Retinal pigment epithelial cell (primary cell): ENCODE measurements at regions not wholly inside any gene's neighbourhood (a gene's known extent, or its start where the extent isn't known, plus 50 kb on each side); places are given as distances from the start of the nearest gene placed in this dataset.
"Not testable (repeated sequence)": the region's sequence is repeated elsewhere in the genome, so short reads cannot be mapped to it uniquely, and the experiment has no call there.

ENCODE experiments used
- DNase-seq: peaks from one replicate; pipeline ENCODE4 v3.0.0-alpha.2; 2010; ENCODE audit warnings: low read depth
- H3K4me3 ChIP-seq: 2 replicates; pipeline ENCODE4 v1.5.1; 2011; ENCODE audit warnings: mild to moderate bottlenecking, low read length, control low read depth, moderate library complexity
- TF ChIP-seq, protein P1 (sequence below): conservative IDR thresholded peaks from 2 replicates; pipeline ENCODE4 v1.5.1; 2011; ENCODE audit warnings: low read depth, low read length, control low read depth, inconsistent platforms

DNA sequence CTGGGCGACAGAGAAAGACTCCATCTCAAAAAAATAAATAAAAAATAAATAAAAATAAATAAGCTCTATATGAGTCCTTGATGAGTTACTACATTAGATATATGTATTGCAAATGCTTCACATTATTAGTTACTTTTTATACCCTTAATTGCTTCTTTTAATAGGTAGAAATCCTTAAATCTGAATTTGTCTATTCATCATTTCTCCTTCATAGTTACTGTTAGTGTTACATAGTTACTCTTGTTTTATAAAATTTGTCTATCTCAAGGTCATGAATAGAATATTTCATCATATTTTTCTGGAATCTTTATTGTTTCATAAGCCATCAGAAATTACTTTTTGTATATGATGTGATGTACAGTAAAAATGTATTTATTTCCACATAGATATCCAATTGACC is 1624.8 kb upstream of the FLRT2 start:
- DNase-seq = no peak
- H3K4me3 ChIP-seq = no peak overlapping the region
- TF ChIP-seq, protein P1, sequence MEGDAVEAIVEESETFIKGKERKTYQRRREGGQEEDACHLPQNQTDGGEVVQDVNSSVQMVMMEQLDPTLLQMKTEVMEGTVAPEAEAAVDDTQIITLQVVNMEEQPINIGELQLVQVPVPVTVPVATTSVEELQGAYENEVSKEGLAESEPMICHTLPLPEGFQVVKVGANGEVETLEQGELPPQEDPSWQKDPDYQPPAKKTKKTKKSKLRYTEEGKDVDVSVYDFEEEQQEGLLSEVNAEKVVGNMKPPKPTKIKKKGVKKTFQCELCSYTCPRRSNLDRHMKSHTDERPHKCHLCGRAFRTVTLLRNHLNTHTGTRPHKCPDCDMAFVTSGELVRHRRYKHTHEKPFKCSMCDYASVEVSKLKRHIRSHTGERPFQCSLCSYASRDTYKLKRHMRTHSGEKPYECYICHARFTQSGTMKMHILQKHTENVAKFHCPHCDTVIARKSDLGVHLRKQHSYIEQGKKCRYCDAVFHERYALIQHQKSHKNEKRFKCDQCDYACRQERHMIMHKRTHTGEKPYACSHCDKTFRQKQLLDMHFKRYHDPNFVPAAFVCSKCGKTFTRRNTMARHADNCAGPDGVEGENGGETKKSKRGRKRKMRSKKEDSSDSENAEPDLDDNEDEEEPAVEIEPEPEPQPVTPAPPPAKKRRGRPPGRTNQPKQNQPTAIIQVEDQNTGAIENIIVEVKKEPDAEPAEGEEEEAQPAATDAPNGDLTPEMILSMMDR = no peak

DNA sequence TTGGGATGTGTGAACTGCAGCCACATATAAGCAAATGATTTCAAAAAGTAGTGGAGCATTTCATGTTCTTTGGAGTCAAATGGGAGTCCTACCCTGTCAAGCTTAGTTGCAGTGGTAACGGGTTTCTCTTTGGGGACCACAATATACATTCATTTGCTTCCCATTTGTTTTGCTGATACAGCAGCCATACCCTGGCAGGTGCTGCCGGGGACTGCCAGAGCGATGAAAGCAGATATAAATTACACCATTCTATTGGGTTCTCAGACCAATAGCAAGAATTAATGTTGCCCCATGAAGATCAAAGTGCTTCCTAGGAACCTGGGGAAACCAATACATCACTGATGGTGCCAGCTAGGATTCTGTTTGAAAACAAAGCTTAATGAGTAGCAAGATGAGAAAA is 1621.5 kb upstream of the FLRT2 start:
- TF ChIP-seq, protein P1 = no peak
- no peak for DNase-seq
- H3K4me3 ChIP-seq = no peak overlapping the region

DNA sequence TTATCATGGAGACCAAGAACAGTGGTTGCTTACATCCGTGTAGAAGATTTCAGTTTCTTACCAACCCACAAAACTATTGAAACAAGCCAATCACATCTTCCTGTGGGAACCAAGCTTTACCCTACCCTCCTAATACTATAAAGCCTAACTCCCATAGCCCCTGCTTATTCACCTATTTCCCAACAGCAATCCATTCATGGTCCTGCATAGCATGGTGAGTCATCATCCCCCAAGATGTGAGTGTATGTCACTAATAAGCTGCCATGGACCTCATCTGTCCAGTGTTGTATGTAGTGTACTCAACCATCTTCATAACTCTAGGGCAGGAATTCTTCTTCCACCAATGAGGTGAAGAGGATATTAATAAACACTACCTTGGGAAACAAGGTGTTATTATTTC is 1620.4 kb upstream of the FLRT2 start:
- TF ChIP-seq, protein P1 = no peak
- no peak overlapping the region for H3K4me3 ChIP-seq
- no peak for DNase-seq

DNA sequence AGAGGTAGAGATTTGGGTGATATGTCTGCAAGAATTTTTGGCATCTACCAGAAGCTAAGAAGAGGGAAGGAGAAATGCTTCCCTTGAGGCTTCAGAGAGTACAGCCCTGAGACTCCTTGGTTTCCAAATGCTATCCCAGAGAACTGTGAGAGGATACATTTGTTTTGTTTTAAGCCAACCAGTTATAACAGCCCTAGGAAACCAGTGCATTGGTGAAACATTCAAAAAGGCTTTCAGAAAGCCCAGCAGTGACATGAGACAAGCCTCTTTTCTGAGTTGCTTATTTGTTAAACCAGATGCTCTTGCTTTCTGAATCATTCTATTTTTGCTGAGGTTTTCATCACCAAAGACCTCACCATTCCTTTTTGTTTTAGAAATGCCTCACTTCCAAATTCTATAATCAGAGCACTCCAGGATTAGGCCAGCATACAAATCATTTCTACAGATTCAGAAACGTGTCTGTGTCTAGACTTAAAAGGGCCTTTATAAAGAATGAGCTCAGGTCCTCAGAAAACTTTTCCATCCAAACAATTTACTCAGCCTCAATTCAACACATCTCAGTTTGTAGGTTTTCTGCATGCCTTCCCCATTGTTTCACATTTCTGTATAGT is 1617.8 kb upstream of the FLRT2 start:
- no peak overlapping the region for H3K4me3 ChIP-seq
- no peak for DNase-seq
- TF ChIP-seq, protein P1 = no peak

DNA sequence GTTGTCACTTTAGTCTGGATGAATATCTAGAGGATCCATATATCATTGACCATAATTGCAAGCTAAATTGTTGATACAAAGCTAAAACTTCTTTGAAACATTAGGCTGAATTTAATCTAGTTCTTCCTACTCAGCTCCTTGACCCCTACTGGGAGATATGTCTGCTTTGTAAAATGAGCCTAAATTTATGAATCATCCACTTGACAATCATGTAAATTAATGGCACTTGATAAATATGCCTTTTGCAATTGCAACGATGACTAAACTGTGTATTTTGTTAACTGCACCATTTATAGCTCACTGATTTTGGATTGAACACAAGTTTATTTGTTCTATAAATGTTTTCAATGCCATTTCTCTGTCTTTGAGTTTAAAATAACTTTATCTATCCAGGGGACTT is 1616.5 kb upstream of the FLRT2 start:
- no peak overlapping the region for H3K4me3 ChIP-seq
- no peak for DNase-seq
- TF ChIP-seq, protein P1 = no peak

DNA sequence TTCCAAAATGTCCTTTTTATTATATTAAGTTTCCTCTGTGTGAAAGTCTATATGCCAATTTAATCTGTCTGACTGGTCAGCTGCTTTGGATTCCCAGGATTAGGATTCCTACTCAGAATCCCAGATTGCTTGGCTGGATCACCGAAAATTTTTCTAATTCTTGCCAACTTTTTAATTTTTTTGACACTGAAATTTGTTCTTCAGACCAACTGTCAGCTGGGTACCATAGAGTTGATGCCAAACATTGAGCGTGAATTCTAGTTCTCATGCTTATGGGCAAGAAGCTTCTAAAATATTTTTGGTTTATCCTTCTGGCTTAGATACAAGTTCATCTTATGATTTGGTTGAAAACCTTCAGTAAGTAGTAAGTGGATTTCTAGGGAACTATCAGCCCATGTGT is 1611.4 kb upstream of the FLRT2 start:
- no peak for DNase-seq
- TF ChIP-seq, protein P1 = no peak

DNA sequence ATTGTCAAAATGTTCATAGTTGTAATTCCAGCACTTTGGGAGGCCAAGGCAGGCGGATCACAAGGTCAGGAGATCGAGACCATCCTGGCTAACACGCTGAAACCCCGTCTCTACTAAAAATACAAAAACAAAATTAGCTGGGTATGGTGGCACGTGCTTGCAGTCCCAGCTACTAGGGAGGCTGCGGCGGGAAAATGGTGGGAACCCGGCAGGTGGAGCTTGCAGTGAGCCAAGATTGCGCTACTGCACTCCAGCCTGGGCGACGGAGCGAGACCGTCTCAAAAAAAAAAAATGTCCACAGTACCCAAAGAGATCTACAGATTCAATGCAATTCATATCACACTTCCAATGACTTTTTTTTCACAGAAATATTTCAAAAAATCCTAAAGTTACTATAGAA is 1610.3 kb upstream of the FLRT2 start:
- not testable (repeated sequence) for H3K4me3 ChIP-seq, DNase-seq

More for the DNA sequence above, 1611.4 kb upstream of the FLRT2 start:
- no peak overlapping the region for H3K4me3 ChIP-seq

DNA sequence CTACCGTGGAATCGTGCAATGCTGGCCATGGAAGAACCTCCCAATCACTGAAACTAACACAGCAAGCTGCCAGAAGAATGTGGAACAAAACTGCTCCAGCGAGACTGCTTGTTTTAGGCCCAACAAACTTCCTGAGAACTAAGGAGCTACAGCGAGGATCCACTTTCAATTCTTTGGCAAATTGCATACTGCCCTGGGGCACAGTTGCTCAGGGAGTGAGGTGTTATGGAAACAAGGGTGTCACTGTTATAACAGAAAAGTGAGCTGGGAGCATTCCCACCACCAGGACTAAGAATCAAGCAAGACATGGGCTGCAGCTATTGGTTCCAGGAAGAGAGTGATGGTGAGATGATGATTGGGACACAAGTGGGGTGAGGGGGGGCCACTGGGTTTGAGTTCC is 1606.1 kb upstream of the FLRT2 start:
- no peak overlapping the region for H3K4me3 ChIP-seq
- no peak for DNase-seq
- TF ChIP-seq, protein P1 = no peak
